Brain microvascular endothelial cell (primary cell): ENCODE measurements at regions not wholly inside any gene's neighbourhood (a gene's known extent, or its start where the extent isn't known, plus 50 kb on each side); places are given as distances from the start of the nearest gene placed in this dataset.
A peak's percentile ranks its signal among the peaks of the same experiment; 100 is the strongest.

Experiments used
- DNase-seq: peaks from one replicate; pipeline ENCODE4 v3.0.0-alpha.2; 2020
- H3K27ac ChIP-seq: fragments of 250-450 bp; sonication (Bioruptor Pico); 2 replicates; pipeline ENCODE4 v1.5.1; 2020; ENCODE audit warnings: mild to moderate bottlenecking, moderate library complexity
- H3K27me3 ChIP-seq: fragments of 250-450 bp; sonication (Bioruptor Pico); replicated peaks from 2 replicates; pipeline ENCODE4 v1.5.1; 2020; ENCODE audit warnings: mild to moderate bottlenecking
- H3K36me3 ChIP-seq: fragments of 250-450 bp; sonication (Bioruptor Pico); replicated peaks from 2 replicates; pipeline ENCODE4 v1.5.1; 2020; ENCODE audit warnings: mild to moderate bottlenecking
- H3K4me3 ChIP-seq: 2 replicates; pipeline ENCODE4 v1.5.1; 2011; ENCODE audit warnings: low read depth, mild to moderate bottlenecking, control low read depth, low read length, moderate library complexity
- CTCF ChIP-seq: IDR thresholded peaks from 2 replicates; pipeline ENCODE4 v1.5.1; 2011; ENCODE audit warnings: low read depth, mild to moderate bottlenecking, moderate library complexity, low read length, control low read depth, inconsistent platforms; ENCODE audit errors: missing control alignments
- in situ Hi-C: cut with HindIII; loops from 2 replicates; pipeline ENCODE4 v1.10.0; 2017; ENCODE audit warnings: low sequenced_read_pairs, low pct_ligation_motif_present

- Histone ChIP-seq H3K27me3 (peaks cover 2% of the 10 kb centered on the region), H3K4me3 (no peak overlapping the region), H3K27ac (no peak overlapping the region), H3K36me3 (no peaks in the 10 kb centered on the region)
- in situ Hi-C loops, result no loop called here
- no peak for TF ChIP-seq CTCF
- DNase-seq, result no peak
Measured at GRCh38 chr16:66255647-66256046, 110.8 kb upstream of the CDH5 start.

- Histone ChIP-seq H3K27ac (no peak overlapping the region), H3K36me3 (no peaks in the 10 kb centered on the region), H3K27me3 (peaks cover 2% of the 10 kb centered on the region), H3K4me3 (no peak overlapping the region)
- TF ChIP-seq CTCF, result no peak
- in situ Hi-C loops, result no loop called here
- no peak for DNase-seq
Measured at GRCh38 chr16:66254751-66255150, 111.7 kb upstream of the CDH5 start.

GRCh38 chr16:66254106-66254505, 112.4 kb upstream of the CDH5 start:
- no peak for DNase-seq
- Histone ChIP-seq H3K27ac (no peak overlapping the region), H3K27me3 (peaks cover 2% of the 10 kb centered on the region), H3K4me3 (no peak overlapping the region), H3K36me3 (no peaks in the 10 kb centered on the region)
- no peak for TF ChIP-seq CTCF
- in situ Hi-C loops, result no loop called here

- Histone ChIP-seq H3K27me3 (peaks cover 2% of the 10 kb centered on the region), H3K36me3 (no peaks in the 10 kb centered on the region), H3K27ac (no peak overlapping the region), H3K4me3 (no peak overlapping the region)
- DNase-seq, result no peak
- in situ Hi-C loops, result no loop called here
- TF ChIP-seq CTCF, result no peak
Measured at GRCh38 chr16:66251476-66252160, 114.9 kb upstream of the CDH5 start.

GRCh38 chr16:66250686-66251431, 115.6 kb upstream of the CDH5 start:
- in situ Hi-C loops, result no loop called here
- DNase-seq, result peak; percentile 71
- Histone ChIP-seq H3K27me3 (no peaks in the 10 kb centered on the region), H3K4me3 (no peak overlapping the region), H3K27ac (no peak overlapping the region), H3K36me3 (no peaks in the 10 kb centered on the region)
- TF ChIP-seq CTCF, result no peak
